ENCODE measurements at regions not wholly inside any gene's neighbourhood (a gene's known extent, or its start where the extent isn't known, plus 50 kb on each side); places are given as distances from the start of the nearest gene placed in this dataset.

DNA sequence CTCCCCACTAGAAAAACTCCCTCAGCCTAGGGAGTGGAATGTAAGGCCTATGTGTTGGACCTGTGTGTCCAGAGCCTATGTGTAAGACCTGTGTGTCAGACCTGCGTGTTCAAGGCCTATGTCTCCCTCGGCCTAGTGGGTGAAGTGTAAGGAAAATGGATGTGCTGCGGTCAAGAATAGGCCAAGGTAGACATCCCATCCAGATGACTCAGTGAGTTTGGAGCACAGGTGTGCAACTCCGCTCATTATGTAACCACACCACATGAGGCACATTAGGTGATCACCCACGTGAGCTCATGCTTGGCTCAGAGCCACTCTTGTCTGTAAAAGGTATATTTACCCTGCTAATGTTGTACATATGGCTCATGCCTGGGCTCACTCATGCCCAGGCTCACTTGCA lies 565.3 kb upstream of the CRIM1 start:
- no peak for TF ChIP-seq POLR2A (IDR thresholded peaks at IDR 0.05)
- TF ChIP-seq, protein P1, sequence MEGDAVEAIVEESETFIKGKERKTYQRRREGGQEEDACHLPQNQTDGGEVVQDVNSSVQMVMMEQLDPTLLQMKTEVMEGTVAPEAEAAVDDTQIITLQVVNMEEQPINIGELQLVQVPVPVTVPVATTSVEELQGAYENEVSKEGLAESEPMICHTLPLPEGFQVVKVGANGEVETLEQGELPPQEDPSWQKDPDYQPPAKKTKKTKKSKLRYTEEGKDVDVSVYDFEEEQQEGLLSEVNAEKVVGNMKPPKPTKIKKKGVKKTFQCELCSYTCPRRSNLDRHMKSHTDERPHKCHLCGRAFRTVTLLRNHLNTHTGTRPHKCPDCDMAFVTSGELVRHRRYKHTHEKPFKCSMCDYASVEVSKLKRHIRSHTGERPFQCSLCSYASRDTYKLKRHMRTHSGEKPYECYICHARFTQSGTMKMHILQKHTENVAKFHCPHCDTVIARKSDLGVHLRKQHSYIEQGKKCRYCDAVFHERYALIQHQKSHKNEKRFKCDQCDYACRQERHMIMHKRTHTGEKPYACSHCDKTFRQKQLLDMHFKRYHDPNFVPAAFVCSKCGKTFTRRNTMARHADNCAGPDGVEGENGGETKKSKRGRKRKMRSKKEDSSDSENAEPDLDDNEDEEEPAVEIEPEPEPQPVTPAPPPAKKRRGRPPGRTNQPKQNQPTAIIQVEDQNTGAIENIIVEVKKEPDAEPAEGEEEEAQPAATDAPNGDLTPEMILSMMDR (IDR thresholded peaks at IDR 0.05) = no peak

Data from tibial nerve (tissue), 3 donors.